Hematopoietic multipotent progenitor cell treated with erythropoietin and hydrocortisone succinate and interleukin-3 and kit ligand, for 17 days (in vitro differentiated cells): ENCODE measurements at regions not wholly inside any gene's neighbourhood (a gene's known extent, or its start where the extent isn't known, plus 50 kb on each side); places are given as distances from the start of the nearest gene placed in this dataset.

Source experiments
- DNase-seq: peaks from one replicate; pipeline ENCODE4 v3.0.0-alpha.2; 2015; ENCODE audit warnings: low spot score

DNA sequence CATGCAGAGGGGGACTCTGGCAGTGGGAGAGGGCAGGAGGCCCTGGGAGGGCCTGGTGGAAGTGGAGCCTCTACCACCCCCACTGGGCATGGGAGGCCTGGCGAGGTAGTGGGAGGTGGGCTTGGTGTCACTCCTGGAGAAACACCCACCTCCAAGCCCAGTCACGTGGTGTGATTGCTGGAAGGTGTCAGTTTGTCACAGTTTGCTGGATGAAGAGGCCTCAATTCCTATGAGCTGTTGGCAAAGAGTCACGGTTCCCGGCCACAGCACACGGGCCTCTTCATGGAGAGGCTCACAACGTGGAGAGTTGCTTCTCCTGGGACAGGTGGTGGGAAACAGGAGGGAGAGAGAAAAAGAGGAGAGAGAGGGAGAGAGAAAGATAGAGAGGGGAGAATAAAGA lies 684.1 kb upstream of the ARGLU1 start:
- DNase-seq, result no peak

DNA sequence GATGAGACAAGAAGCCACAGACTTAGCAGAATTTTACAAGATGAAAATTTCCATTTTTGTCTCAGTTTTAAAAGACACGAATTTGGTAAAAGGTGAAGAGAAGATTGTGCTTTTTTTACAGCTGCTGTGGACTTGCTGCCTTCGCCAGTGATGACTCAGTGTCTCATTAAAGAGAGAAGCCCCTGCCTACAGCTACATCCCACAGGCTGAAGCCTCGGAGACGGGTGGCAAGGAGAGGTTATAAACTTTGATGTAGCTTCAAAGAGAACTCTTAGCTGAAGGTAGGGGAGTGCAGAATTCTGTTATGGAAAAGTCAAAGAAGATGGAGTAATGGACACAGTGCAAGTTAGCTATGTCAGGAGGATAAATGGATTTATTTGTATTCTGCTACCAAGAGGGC lies 683.4 kb upstream of the ARGLU1 start:
- DNase-seq, result no peak

DNA sequence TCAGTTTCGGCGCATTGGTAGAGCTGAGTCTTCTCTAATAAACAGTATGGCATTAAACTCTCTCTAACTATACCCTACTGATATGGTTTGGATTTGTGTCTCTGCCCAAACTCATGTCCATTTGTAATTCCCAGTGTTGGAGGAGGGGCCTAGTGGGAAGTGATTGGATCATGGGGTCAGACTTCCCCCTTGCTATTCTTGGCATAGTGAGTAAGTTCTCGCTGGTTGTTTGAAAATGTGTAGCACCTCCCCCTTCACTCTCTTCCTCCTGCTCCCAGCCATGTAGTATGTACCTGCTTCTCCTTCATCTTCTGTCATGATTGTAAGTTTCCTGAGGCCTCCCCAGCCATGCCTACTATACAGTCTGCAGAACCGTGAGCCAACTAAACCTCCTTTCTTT lies 682.7 kb upstream of the ARGLU1 start:
- DNase-seq, result no peak

GRCh38 chr13:107244241-107244640 lies 676.3 kb upstream of the ARGLU1 start:
- DNase-seq, result no peak

- no peak for DNase-seq
Observed at GRCh38 chr13:107242138-107242537, 674.2 kb upstream of the ARGLU1 start.

DNA sequence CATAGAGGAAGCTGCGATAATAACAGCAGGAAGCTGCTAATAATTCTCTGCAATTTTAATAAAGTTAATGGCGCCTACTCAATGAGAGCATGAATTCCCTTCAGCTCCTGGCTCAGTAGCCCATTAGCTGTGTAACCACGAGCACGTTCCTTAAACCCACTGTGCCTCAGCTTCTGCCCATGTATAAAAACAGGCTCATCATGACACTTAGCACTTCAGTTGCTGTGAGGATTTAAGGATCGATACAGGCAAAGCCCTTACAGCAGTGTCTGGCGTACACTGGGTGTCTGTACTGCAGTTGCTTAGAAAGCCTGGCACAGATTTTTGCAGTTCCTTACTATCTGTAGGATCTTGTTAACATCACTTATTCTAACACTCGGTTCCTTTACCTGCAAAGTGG lies 673.4 kb upstream of the ARGLU1 start:
- no peak for DNase-seq

GRCh38 chr13:107239213-107239612 lies 671.3 kb upstream of the ARGLU1 start:
- DNase-seq, result no peak

- no peak for DNase-seq
Observed at GRCh38 chr13:107238262-107238981, 670.5 kb upstream of the ARGLU1 start.

- no peak for DNase-seq
Observed at GRCh38 chr13:107234319-107235073, 666.6 kb upstream of the ARGLU1 start.

DNA sequence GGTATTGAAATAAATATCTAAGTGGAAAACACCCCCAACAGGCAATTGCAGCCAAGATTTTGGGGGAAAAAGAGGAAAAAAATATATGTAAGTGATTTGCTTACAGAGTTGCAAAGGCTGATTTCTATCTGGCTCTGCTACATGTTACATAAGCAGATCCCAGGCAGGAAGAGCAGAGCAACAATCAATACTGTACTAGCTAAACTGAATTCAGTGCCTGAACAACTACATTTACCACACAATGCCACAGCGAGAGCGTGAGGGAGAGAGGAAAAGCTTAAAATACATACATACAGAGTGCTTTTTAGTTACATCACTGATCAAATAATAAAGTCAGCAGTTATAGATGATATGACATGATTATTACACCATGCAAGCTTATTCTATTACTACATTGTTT lies 665.6 kb upstream of the ARGLU1 start:
- no peak for DNase-seq

DNA sequence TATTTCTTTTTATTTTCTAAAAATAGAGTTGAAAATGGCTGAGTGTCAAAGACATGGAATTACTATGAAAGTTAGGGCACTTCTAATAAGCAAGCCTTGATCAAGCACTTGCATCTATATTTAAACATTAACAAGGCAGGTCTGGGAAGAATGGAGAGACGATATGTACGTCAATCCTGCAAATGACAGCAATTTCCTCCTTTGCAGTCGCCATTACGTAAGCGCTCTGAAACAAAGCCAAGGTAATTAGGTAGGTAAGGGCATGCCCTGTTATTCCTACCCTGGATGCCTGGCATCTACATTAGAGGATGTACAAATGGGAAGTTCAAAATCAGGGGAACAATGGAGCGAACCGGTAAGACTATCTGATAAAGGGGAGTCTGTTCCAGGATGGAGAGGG lies 664.0 kb upstream of the ARGLU1 start:
- DNase-seq, result no peak

DNA sequence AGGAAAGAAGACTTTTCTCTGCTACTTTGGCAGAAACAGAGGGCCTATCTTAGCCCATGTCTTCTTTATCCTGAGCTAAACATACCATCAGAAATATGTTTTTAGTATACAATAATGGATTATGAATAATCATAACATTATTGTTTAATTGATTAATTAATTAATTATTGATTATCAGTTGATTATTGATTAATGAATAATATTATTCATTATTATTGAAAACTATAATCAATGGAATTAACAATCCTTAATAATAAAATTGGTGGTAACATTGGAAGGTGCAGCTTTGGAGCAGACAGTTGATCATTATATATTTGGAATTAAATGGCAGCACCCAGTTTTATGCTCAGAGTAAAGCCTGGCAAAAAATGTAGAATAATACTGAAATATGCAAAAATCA lies 655.9 kb upstream of the ARGLU1 start:
- no peak for DNase-seq

DNA sequence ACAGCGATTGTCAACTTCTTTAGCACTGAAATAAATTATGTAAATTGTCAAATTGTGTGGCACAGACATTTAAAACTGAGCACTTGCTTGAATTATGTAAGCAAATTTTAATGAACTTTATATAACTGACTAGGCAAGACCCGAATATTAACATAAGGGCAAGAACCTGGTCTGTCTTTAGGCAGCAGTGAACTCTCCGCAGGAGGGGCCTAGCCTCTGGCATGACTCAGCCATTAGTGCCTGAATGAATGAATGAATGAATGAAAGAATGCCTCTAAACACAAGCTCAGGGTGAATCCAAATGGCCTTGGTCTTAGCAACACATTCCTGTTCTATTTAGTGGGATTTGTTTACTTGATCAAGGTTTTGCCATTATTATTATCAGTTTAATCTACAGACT lies 654.7 kb upstream of the ARGLU1 start:
- DNase-seq, result no peak

GRCh38 chr13:107220245-107220644 lies 652.3 kb upstream of the ARGLU1 start:
- no peak for DNase-seq

DNA sequence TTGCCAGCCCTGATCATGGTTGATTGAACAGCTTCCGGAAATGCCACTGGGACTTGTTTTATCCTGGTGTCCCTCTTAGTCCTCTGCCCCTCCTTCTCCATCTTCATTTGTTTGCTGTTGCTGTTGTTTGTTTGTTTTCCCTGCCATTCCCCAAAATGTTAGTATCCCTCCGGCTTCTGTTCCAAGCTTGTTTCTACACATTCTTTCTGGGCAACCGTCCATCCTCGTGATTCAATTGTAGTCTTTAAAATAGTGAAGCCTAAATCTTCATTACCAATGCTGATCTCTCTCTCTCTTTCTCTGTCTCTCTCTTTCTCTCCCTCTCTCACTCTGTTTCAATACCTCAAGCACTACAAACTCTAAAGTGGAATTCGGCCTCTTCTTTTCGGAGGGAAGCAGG lies 649.3 kb upstream of the ARGLU1 start:
- no peak for DNase-seq

DNA sequence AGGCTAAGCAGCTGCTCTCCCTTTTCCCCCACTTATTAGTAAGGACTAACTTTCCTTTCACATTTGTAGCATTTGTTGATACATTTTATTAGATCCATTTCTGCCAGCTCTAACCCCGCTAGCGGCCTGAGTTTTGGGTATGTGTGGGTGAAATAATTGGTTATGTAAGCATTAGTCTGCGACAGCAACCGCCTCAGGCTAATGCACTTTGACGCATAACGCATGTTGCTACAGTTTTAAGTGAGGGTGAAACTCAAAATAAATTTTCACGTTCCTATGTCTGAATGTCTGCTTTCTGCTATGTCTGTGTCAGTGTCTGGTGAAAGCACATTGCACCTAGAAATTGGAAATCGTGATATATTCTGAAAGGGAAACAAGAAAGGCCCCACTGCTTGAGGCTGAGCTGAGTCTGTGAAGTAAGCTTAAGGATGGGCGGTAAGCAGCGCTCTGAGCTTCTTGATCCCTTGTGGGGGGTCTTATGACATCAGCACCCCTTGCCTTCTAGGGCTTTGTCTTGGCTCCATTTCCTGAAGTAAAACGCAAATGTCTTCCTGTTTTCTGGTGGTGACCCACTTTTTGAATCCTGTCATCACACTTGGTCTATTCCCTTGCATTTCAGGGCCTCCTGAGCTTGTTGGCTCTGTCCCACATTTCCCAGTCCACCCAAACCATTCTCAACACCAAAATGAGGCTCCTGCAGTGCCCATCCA lies 648.3 kb upstream of the ARGLU1 start:
- DNase-seq, result no peak

GRCh38 chr13:107211073-107211472 lies 643.1 kb upstream of the ARGLU1 start:
- DNase-seq, result peak; percentile 8

DNA sequence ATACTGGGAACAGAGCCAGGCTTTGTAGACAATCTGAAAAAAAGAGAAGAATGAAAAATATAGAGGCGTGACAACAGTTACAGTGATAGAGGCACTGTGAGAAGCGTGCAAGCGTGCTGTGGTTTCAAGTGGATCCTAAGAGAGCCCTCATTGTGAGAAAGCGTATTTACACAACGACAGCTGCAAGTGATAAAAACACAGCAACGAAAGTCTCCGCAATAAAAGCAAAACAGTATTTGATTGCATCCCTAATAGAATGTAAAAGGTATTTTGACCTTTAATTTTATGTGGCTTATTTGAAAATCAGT lies 642.7 kb upstream of the ARGLU1 start:
- no peak for DNase-seq

DNA sequence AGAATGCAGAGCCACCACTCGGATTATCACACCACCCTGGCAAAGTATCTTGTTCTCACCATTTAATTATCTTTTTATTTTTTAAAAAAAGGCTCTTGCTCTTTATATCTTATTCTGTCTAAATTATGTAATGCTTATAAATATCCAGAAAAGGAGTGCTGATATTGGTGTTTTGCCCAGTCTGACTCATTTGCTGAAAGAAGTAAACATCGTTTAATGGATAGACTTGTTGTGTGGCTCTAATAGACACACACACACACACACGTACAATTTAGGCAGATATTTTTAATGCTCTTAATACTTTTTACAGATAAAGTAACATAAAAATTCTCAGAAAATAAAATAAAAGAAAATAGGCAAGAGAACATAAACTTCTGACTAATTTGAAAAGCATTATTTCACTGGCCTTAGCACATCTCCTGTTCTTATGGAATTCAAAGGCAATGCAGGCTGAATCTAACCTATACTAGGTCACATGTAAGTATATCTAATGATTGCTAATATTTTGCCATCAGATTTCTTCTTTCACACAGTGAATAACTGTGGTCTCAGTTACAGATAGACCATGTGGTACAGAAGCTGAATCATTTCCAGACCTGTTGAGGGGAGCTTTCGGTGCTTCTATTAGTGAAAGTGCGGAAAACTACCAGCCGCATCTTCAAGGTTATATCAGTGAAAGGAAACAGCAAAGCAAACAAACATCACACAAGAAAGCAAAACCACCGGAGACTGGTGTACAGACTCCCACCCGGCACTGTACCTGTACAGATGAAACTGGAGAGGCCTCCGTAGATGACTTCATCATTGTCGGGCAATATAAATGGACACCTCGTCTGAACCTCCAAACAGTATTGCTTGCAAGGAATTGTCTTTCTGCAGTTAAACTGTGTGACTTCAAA lies 642.1 kb upstream of the ARGLU1 start:
- no peak for DNase-seq

- DNase-seq, result no peak
Observed at GRCh38 chr13:107208889-107209288, 641.0 kb upstream of the ARGLU1 start.

DNA sequence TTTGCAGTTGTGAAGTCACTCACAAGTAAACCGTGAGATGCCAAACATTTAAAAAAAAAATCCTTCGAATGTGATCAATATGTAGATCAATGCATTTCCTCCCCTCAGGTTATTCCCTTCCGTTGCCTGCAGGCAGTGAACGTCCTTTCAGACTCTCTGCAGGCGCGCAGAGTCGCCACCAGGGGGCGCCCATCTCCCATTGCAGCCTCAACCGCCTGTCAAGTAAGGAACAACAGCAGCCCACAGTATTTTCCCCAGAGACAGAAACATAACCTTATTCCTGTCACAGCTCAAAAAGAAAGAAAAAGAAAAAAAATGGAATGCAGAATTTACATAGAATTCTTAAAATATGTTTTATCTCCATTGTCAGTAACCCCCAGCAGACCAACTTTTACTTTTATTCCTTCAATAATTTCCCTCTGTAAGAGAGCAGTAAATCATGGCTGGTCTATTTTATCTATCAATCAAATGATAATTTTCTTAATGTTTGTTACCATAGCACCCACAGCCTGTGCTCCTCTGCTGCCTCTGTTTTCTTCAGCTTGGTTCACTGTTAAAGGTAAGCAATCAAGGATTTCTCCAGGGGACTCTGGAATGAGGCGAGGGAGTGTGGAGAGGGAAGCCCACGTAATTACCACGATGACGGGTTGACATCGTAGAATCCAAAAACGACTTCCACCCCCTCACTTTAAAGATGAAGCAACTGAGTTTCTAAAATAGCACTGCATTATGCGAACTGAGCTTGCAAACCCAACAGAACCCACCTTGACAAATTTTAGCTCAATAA lies 637.6 kb upstream of the ARGLU1 start:
- peak; percentile 43 for DNase-seq
